ENCODE measurements at regions not wholly inside any gene's neighbourhood (a gene's known extent, or its start where the extent isn't known, plus 50 kb on each side); places are given as distances from the start of the nearest gene placed in this dataset.
A peak's percentile ranks its signal among the peaks of the same experiment; 100 is the strongest.

DNA sequence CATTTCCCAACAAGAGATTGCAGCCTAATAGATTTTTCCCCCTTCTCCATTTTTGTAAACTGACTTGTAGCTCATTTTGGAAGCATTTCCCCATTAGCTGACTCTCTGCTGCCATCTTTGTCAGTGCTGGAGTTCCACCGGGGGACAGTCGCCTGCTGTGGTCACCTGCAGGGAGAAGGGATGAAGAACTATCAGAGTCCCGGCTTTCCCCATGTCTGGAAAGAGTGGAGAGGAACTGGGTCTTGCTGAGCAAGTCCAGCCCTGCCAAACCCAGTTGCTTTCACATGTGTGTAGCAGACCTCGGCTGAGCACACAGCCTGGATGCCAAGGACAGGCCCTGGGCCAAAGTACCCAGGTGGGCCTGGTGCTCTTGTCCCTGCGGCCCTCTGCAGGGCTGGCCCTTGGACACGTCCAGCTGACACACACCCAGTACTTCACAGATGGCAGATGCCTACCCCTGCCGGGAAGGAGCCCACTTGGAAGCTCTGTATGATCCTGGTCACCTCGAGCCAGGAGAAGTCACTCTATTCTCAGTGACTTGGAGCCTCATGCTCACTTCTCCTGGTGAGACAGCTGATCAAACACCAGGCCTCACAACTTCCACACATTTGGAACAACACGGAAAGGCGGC is 157.3 kb upstream of the NPVF start:
- no peak overlapping the region for H3K9ac ChIP-seq (ENCODE audit: low read length)
- no peak overlapping the region for H3K27ac ChIP-seq (ENCODE audit: low read depth, low read length)
- H3K27me3 Mint-ChIP-seq (ENCODE audit: low read depth, unreplicated experiment), result peaks cover 44% of the 10 kb centered on the region
- H3K4me3 ChIP-seq (ENCODE audit: insufficient read depth, low read depth, low read length), result no peak overlapping the region
- no peaks in the 10 kb centered on the region for H3K4me1 ChIP-seq (ENCODE audit: insufficient read depth, low read length)
- no peak overlapping the region for H3K4me3 Mint-ChIP-seq (ENCODE audit: unreplicated experiment)
- H3K36me3 Mint-ChIP-seq (ENCODE audit: low read depth, unreplicated experiment), result no peaks in the 10 kb centered on the region
- no peaks in the 10 kb centered on the region for H3K9me3 ChIP-seq (ENCODE audit: insufficient read depth, low read depth, low read length)
- FAIRE-seq (no peak), DNase-seq (ENCODE audit: low read depth) (no peak)
- no peak for TF ChIP-seq EZH2 (IDR thresholded peaks at IDR 0.05; ENCODE audit: insufficient read depth, low read length)
- TF ChIP-seq, protein P1, sequence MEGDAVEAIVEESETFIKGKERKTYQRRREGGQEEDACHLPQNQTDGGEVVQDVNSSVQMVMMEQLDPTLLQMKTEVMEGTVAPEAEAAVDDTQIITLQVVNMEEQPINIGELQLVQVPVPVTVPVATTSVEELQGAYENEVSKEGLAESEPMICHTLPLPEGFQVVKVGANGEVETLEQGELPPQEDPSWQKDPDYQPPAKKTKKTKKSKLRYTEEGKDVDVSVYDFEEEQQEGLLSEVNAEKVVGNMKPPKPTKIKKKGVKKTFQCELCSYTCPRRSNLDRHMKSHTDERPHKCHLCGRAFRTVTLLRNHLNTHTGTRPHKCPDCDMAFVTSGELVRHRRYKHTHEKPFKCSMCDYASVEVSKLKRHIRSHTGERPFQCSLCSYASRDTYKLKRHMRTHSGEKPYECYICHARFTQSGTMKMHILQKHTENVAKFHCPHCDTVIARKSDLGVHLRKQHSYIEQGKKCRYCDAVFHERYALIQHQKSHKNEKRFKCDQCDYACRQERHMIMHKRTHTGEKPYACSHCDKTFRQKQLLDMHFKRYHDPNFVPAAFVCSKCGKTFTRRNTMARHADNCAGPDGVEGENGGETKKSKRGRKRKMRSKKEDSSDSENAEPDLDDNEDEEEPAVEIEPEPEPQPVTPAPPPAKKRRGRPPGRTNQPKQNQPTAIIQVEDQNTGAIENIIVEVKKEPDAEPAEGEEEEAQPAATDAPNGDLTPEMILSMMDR (IDR thresholded peaks at IDR 0.05; ENCODE audit: insufficient read depth, low read depth, low read length), result no peak
- no peaks in the 10 kb centered on the region for H3K79me2 ChIP-seq (ENCODE audit: insufficient read depth, low read length)
- H3K27me3 ChIP-seq (ENCODE audit: insufficient read depth, low read length), result peaks cover 6% of the 10 kb centered on the region
- no peak overlapping the region for H3K27ac Mint-ChIP-seq (ENCODE audit: unreplicated experiment)
- no peaks in the 10 kb centered on the region for H3K36me3 ChIP-seq (ENCODE audit: insufficient read depth, low read length)
- no peaks in the 10 kb centered on the region for H3K9me3 Mint-ChIP-seq (ENCODE audit: unreplicated experiment)
- H3K4me2 ChIP-seq (ENCODE audit: low read length), result no peak overlapping the region
- H3K4me1 Mint-ChIP-seq (ENCODE audit: low read depth, unreplicated experiment), result no peaks in the 10 kb centered on the region
- H4K20me1 ChIP-seq (ENCODE audit: insufficient read depth, low read length), result no peaks in the 10 kb centered on the region
- H2AFZ ChIP-seq (ENCODE audit: low read depth, low read length), result peak overlapping the region; percentile 2

DNA sequence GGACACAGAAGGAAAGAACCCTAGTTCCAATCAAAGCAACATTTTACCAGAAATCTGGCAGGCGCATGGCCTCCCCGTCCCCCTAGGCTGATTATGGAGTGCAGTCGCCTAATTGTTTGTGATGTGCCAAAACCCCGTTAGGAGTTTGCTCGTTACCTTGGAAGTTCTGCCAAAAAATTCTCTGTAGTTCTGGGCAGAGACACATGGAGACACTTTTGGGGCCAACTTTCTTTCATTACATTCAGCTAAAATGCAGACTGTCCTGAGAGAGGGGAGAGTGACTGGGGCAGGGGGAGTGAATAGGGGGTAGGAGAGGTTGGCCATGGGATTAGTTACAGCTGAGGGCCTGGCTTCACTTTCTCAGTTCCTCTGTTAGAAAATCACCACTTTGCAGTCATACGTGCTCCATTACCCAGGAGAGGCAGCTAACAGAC is 158.0 kb upstream of the NPVF start:
- no peaks in the 10 kb centered on the region for H3K4me1 ChIP-seq (ENCODE audit: insufficient read depth, low read length)
- H3K4me2 ChIP-seq (ENCODE audit: low read length), result no peak overlapping the region
- H3K4me3 Mint-ChIP-seq (ENCODE audit: unreplicated experiment), result no peak overlapping the region
- peaks cover 44% of the 10 kb centered on the region for H3K27me3 Mint-ChIP-seq (ENCODE audit: low read depth, unreplicated experiment)
- no peak for TF ChIP-seq EZH2 (IDR thresholded peaks at IDR 0.05; ENCODE audit: insufficient read depth, low read length)
- TF ChIP-seq, protein P1 (IDR thresholded peaks at IDR 0.05; ENCODE audit: insufficient read depth, low read depth, low read length), result no peak
- H3K9me3 Mint-ChIP-seq (ENCODE audit: unreplicated experiment), result no peaks in the 10 kb centered on the region
- no peak overlapping the region for H3K9ac ChIP-seq (ENCODE audit: low read length)
- H3K27me3 ChIP-seq (ENCODE audit: insufficient read depth, low read length), result peaks cover 6% of the 10 kb centered on the region
- no peak overlapping the region for H3K27ac Mint-ChIP-seq (ENCODE audit: unreplicated experiment)
- H3K4me1 Mint-ChIP-seq (ENCODE audit: low read depth, unreplicated experiment), result peaks cover under 1% of the 10 kb centered on the region
- no peaks in the 10 kb centered on the region for H3K36me3 ChIP-seq (ENCODE audit: insufficient read depth, low read length)
- FAIRE-seq, result no peak
- no peak for DNase-seq (ENCODE audit: low read depth)
- no peaks in the 10 kb centered on the region for H3K79me2 ChIP-seq (ENCODE audit: insufficient read depth, low read length)
- no peaks in the 10 kb centered on the region for H4K20me1 ChIP-seq (ENCODE audit: insufficient read depth, low read length)
- no peaks in the 10 kb centered on the region for H3K9me3 ChIP-seq (ENCODE audit: insufficient read depth, low read depth, low read length)
- peak overlapping the region; percentile 2 for H2AFZ ChIP-seq (ENCODE audit: low read depth, low read length)
- no peaks in the 10 kb centered on the region for H3K36me3 Mint-ChIP-seq (ENCODE audit: low read depth, unreplicated experiment)
- H3K4me3 ChIP-seq (ENCODE audit: insufficient read depth, low read depth, low read length), result no peak overlapping the region
- no peak overlapping the region for H3K27ac ChIP-seq (ENCODE audit: low read depth, low read length)

DNA sequence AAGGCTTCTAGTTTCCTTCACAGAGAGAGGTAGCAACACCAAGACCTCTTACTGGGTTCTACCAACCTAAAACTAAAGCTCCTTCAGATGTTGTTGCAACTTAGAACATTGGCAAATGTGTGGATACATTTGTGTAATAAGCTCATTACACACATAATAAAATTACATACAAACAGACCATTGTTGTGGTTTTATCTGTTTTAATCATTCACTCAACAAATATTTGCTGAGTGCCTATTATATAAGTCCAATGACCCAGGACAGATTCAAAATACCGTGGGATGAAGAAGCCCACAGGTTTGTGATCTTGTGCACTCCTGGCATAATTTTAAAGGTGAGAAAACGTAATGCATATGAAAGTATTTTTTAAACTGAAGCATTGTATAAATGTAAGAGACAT is 160.4 kb upstream of the NPVF start:
- no peak overlapping the region for H3K4me2 ChIP-seq (ENCODE audit: low read length)
- TF ChIP-seq, protein P1 (IDR thresholded peaks at IDR 0.05; ENCODE audit: insufficient read depth, low read depth, low read length), result no peak
- no peak for TF ChIP-seq EZH2 (IDR thresholded peaks at IDR 0.05; ENCODE audit: insufficient read depth, low read length)
- H3K9me3 Mint-ChIP-seq (ENCODE audit: unreplicated experiment), result no peaks in the 10 kb centered on the region

More for the DNA sequence above, 160.4 kb upstream of the NPVF start:
- FAIRE-seq, result no peak
- H3K79me2 ChIP-seq (ENCODE audit: insufficient read depth, low read length), result no peaks in the 10 kb centered on the region
- H3K36me3 Mint-ChIP-seq (ENCODE audit: low read depth, unreplicated experiment), result no peaks in the 10 kb centered on the region
- H3K27ac ChIP-seq (ENCODE audit: low read depth, low read length), result no peak overlapping the region
- no peak overlapping the region for H3K4me3 Mint-ChIP-seq (ENCODE audit: unreplicated experiment)
- no peak overlapping the region for H3K4me3 ChIP-seq (ENCODE audit: insufficient read depth, low read depth, low read length)
- peaks cover 3% of the 10 kb centered on the region for H3K4me1 Mint-ChIP-seq (ENCODE audit: low read depth, unreplicated experiment)
- H3K27me3 Mint-ChIP-seq (ENCODE audit: low read depth, unreplicated experiment), result peaks cover 40% of the 10 kb centered on the region
- DNase-seq (ENCODE audit: low read depth), result no peak
- H3K27me3 ChIP-seq (ENCODE audit: insufficient read depth, low read length), result peaks cover 6% of the 10 kb centered on the region
- no peaks in the 10 kb centered on the region for H3K4me1 ChIP-seq (ENCODE audit: insufficient read depth, low read length)
- no peak overlapping the region for H3K27ac Mint-ChIP-seq (ENCODE audit: unreplicated experiment)
- no peak overlapping the region for H2AFZ ChIP-seq (ENCODE audit: low read depth, low read length)
- no peak overlapping the region for H3K9ac ChIP-seq (ENCODE audit: low read length)
- H4K20me1 ChIP-seq (ENCODE audit: insufficient read depth, low read length), result no peaks in the 10 kb centered on the region
- H3K36me3 ChIP-seq (ENCODE audit: insufficient read depth, low read length), result no peaks in the 10 kb centered on the region
- no peaks in the 10 kb centered on the region for H3K9me3 ChIP-seq (ENCODE audit: insufficient read depth, low read depth, low read length)

All from astrocyte (in vitro differentiated cells and primary cell).